ENCODE measurements at regions not wholly inside any gene's neighbourhood (a gene's known extent, or its start where the extent isn't known, plus 50 kb on each side); places are given as distances from the start of the nearest gene placed in this dataset.
"Not testable (repeated sequence)": the region's sequence is repeated elsewhere in the genome, so short reads cannot be mapped to it uniquely, and the experiment has no call there.

GRCh38 chr7:8809320-8809719 lies 375.9 kb downstream of the NXPH1 start:
- intact Hi-C loops (cut with DNase I), result no loop called here
- no peak for DNase-seq

- peak in 1 of 10 donors; percentile 42 for DNase-seq
- intact Hi-C loops (cut with DNase I), result no loop called here
These were observed 384.1 kb downstream of the NXPH1 start for GRCh38 chr7:8817448-8818036.

GRCh38 chr7:8818406-8818805 lies 385.0 kb downstream of the NXPH1 start:
- intact Hi-C loops (cut with DNase I), result no loop called here
- DNase-seq, result no peak

- DNase-seq, result no peak
- intact Hi-C loops (cut with DNase I), result no loop called here
These were observed 389.2 kb downstream of the NXPH1 start for GRCh38 chr7:8822595-8822994.

GRCh38 chr7:8823486-8823885 lies 390.1 kb downstream of the NXPH1 start:
- intact Hi-C loops (cut with DNase I), result no loop called here
- DNase-seq, result no peak

GRCh38 chr7:8827329-8827728 lies 393.9 kb downstream of the NXPH1 start:
- intact Hi-C loops (cut with DNase I), result no loop called here

GRCh38 chr7:8829100-8829499 lies 395.7 kb downstream of the NXPH1 start:
- DNase-seq, result no peak
- intact Hi-C loops (cut with DNase I), result no loop called here

More at GRCh38 chr7:8827329-8827728, 393.9 kb downstream of the NXPH1 start:
- no peak for DNase-seq

- no peak for DNase-seq
- intact Hi-C loops (cut with DNase I), result no loop called here
These were observed 398.0 kb downstream of the NXPH1 start for GRCh38 chr7:8831376-8831775.

GRCh38 chr7:8833355-8833754 lies 399.9 kb downstream of the NXPH1 start:
- intact Hi-C loops (cut with DNase I), result no loop called here
- DNase-seq, result no peak

GRCh38 chr7:8841171-8841570 lies 407.8 kb downstream of the NXPH1 start:
- intact Hi-C loops (cut with DNase I), result no loop called here
- DNase-seq, result no peak

GRCh38 chr7:8871716-8872115 lies 438.3 kb downstream of the NXPH1 start:
- DNase-seq, result no peak
- intact Hi-C loops (cut with DNase I), result no loop called here

GRCh38 chr7:8881916-8882315 lies 448.5 kb downstream of the NXPH1 start:
- no peak for DNase-seq
- intact Hi-C loops (cut with DNase I), result no loop called here

GRCh38 chr7:8885480-8886000 lies 452.1 kb downstream of the NXPH1 start:
- intact Hi-C loops (cut with DNase I), result no loop called here
- DNase-seq, result no peak

GRCh38 chr7:8890346-8890745 lies 456.9 kb downstream of the NXPH1 start:
- peak in 2 of 10 donors; percentile 47 to 50 for DNase-seq
- intact Hi-C loops (cut with DNase I), result not testable (repeated sequence)

- intact Hi-C loops (cut with DNase I), result no loop called here
- DNase-seq, result no peak
These were observed 460.4 kb downstream of the NXPH1 start for GRCh38 chr7:8893775-8894174.

GRCh38 chr7:8906396-8907075 lies 473.1 kb downstream of the NXPH1 start:
- no peak for DNase-seq
- intact Hi-C loops (cut with DNase I), result no loop called here

- DNase-seq, result no peak
- intact Hi-C loops (cut with DNase I), result no loop called here
These were observed 475.5 kb downstream of the NXPH1 start for GRCh38 chr7:8908889-8909288.

GRCh38 chr7:8913682-8914081 lies 480.3 kb downstream of the NXPH1 start:
- no peak for DNase-seq
- intact Hi-C loops (cut with DNase I), result no loop called here

GRCh38 chr7:8921807-8922206 lies 488.4 kb downstream of the NXPH1 start:
- intact Hi-C loops (cut with DNase I), result no loop called here
- no peak for DNase-seq

- intact Hi-C loops (cut with DNase I), result no loop called here
- DNase-seq, result no peak
These were observed 489.3 kb downstream of the NXPH1 start for GRCh38 chr7:8922726-8923125.

- DNase-seq, result no peak
- intact Hi-C loops (cut with DNase I), result no loop called here
These were observed 489.9 kb downstream of the NXPH1 start for GRCh38 chr7:8923164-8923806.
